HL-60 (cell line): ENCODE measurements at regions not wholly inside any gene's neighbourhood (a gene's known extent, or its start where the extent isn't known, plus 50 kb on each side); places are given as distances from the start of the nearest gene placed in this dataset.

Experiments used
- DNase-seq, 2 experiments: peaks; one replicate each; pipeline ENCODE4 v3.0.0-alpha.2; 2010 to 2020; ENCODE audit warnings: low read depth in 1 of 2, low spot score in 1 of 2
- H3K27ac ChIP-seq: fragments of 250-450 bp; sonication (Bioruptor Pico); replicated peaks from 2 replicates; pipeline ENCODE4 v1.5.1; 2020; ENCODE audit warnings: mild to moderate bottlenecking, moderate library complexity
- H3K27me3 ChIP-seq: fragments of 250-450 bp; sonication (Bioruptor Pico); 2 replicates; pipeline ENCODE4 v1.5.1; 2021; ENCODE audit warnings: mild to moderate bottlenecking, moderate library complexity; ENCODE audit not compliant: insufficient read depth, poor library complexity, severe bottlenecking
- H3K4me3 ChIP-seq: replicated peaks from 2 replicates; pipeline ENCODE4 v1.5.1; 2011; ENCODE audit warnings: mild to moderate bottlenecking, control low read depth, low read length; ENCODE audit not compliant: insufficient read depth
- GABPA ChIP-seq: IDR thresholded peaks from 2 replicates; pipeline ENCODE4 v1.6.1; 2012; ENCODE audit warnings: low read depth
- POLR2AphosphoS5 ChIP-seq: IDR thresholded peaks from 2 replicates; pipeline ENCODE4 v1.6.1; 2012; ENCODE audit warnings: low read depth
- SPI1 ChIP-seq: IDR thresholded peaks from 2 replicates; pipeline ENCODE4 v1.6.1; 2012; ENCODE audit warnings: low read depth, mild to moderate bottlenecking, borderline replicate concordance
- TF ChIP-seq, protein P1 (sequence below): IDR thresholded peaks from one replicate; pipeline ENCODE4 v1.5.1; 2011; ENCODE audit warnings: low read length, control low read depth, inconsistent platforms; ENCODE audit not compliant: insufficient read depth
- TF ChIP-seq, protein P2 (sequence below): IDR thresholded peaks from 2 replicates; pipeline ENCODE4 v1.6.1; 2012; ENCODE audit warnings: low read depth; ENCODE audit not compliant: insufficient replicate concordance

DNA sequence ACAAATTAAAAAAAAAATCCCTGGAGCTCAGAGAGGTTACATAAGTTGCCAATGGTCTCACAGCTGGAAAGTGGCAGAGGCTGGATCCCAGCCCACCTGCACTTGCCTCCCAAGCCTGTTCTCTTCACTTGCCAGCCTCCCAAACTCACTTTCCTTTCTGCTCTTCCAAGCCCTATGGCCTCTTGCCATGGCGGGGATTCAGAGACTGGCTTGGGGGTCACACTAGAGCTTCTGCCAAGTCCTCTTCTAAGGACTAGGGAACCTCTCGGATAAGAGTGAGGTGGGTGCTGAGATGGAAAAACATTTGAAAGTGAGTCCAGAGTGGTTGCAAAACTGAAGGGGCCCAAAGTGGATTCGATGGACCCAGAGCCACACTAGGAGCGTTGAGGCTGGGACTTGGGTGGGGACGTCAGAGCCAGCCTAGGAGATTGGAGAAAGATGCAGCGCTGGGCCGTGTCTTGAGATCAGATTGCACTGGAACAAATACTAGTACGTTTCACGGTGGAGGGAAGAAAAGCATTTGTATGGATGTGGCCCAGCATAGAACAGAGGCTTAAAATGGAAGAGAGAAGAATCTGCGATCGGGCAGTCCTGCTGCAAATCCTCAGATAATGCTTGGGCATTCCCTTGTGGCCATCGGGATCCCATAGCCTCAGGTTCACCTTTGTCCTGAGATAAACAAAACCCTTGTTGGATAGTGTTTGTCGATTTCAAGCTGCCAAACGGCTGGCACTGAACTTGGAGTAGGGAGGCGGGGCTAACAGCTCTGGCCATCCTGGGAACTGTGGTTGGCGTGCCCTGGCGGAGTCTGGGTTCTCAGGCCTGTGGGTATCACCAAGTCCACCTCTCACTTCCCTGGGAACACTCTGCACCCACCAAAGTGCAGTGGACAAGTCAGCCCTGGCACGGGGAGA lies 84.8 kb downstream of the ING1 start:
- Histone ChIP-seq H3K27me3 (peaks cover 6% of the 10 kb centered on the region), H3K4me3 (no peak overlapping the region), H3K27ac (no peak overlapping the region)
- no peak for DNase-seq
- no peak for TF ChIP-seq GABPA
- TF ChIP-seq, protein P1, sequence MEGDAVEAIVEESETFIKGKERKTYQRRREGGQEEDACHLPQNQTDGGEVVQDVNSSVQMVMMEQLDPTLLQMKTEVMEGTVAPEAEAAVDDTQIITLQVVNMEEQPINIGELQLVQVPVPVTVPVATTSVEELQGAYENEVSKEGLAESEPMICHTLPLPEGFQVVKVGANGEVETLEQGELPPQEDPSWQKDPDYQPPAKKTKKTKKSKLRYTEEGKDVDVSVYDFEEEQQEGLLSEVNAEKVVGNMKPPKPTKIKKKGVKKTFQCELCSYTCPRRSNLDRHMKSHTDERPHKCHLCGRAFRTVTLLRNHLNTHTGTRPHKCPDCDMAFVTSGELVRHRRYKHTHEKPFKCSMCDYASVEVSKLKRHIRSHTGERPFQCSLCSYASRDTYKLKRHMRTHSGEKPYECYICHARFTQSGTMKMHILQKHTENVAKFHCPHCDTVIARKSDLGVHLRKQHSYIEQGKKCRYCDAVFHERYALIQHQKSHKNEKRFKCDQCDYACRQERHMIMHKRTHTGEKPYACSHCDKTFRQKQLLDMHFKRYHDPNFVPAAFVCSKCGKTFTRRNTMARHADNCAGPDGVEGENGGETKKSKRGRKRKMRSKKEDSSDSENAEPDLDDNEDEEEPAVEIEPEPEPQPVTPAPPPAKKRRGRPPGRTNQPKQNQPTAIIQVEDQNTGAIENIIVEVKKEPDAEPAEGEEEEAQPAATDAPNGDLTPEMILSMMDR: no peak
- TF ChIP-seq SPI1: no peak
- no peak for TF ChIP-seq POLR2AphosphoS5
- TF ChIP-seq, protein P2, sequence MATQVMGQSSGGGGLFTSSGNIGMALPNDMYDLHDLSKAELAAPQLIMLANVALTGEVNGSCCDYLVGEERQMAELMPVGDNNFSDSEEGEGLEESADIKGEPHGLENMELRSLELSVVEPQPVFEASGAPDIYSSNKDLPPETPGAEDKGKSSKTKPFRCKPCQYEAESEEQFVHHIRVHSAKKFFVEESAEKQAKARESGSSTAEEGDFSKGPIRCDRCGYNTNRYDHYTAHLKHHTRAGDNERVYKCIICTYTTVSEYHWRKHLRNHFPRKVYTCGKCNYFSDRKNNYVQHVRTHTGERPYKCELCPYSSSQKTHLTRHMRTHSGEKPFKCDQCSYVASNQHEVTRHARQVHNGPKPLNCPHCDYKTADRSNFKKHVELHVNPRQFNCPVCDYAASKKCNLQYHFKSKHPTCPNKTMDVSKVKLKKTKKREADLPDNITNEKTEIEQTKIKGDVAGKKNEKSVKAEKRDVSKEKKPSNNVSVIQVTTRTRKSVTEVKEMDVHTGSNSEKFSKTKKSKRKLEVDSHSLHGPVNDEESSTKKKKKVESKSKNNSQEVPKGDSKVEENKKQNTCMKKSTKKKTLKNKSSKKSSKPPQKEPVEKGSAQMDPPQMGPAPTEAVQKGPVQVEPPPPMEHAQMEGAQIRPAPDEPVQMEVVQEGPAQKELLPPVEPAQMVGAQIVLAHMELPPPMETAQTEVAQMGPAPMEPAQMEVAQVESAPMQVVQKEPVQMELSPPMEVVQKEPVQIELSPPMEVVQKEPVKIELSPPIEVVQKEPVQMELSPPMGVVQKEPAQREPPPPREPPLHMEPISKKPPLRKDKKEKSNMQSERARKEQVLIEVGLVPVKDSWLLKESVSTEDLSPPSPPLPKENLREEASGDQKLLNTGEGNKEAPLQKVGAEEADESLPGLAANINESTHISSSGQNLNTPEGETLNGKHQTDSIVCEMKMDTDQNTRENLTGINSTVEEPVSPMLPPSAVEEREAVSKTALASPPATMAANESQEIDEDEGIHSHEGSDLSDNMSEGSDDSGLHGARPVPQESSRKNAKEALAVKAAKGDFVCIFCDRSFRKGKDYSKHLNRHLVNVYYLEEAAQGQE: no peak

DNA sequence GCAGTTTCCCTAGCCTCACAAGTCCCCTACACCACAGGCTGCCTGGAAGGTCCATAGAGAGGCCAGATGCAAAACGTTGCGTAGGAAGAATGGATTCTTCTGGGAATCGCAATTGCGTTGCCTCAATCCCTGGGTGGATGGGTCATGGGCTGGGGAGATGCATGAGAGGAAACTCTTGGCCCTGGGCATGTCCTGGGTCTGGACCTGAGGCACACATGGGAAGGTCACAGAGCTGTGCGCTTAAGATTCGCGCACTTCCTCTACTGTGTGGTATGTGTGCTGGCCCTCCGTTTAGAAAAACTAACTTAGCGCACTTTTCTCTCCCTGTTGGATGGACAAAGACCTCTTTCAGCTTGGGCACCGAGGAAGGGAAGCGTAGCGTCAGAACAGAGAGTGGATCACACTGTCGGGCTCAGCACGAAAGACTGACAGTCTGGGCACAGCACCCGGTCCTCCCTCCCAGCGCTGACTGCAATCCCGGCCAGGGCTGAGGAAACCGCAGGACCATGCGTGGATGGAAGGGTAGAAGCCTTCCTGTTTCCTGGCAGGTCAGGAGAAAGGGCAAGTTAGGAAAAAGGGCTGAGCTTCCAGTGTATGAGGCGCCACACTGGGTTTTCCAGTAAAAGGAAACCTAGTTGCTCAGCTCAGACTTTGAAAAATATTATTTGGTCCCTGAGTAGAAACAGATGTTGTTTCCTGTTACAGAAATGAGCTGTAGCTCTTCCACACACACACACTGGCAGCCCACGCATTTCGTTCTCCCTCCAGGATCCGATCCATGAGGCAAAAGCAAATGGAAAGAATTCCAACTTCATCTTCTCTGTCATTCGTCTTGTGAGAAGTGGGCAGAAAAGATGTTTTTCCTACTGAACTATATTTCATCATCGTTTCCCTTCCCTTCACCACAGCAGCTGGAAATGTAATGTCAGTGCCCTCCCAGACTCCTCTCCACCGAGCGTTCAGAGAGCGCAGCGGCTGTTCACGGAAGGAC lies 86.0 kb downstream of the ING1 start:
- TF ChIP-seq POLR2AphosphoS5 (no peak), SPI1 (peak; percentile 67; the same call in 1 of the 2 replicates)
- Histone ChIP-seq H3K27ac (no peak overlapping the region), H3K27me3 (peaks cover 6% of the 10 kb centered on the region), H3K4me3 (peak overlapping the region; percentile 12; the same call in 1 of the 2 replicates)
- DNase-seq: peak in 1 of 2 experiments; percentile 27

DNA sequence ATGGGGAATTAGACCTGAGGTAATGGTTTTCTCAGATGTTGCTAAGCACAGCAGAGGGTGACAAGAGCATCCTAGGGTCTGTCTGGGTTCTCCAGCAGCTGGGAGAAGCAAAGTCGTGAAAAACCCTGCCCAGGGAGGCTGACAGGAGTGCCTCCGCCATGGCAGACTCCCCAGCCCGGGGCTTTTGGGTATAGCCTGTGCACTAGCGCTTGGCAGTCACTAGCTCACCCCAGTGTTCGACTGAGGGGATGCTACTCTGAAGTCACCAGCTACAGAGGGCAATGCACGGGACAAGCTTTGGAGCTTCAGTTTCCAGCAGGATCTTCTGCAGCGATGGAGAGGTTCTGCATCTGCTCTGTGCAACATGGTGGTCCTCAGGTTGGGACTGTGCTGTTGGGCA lies 87.5 kb downstream of the ING1 start:
- TF ChIP-seq, protein P2: no peak
- TF ChIP-seq GABPA: no peak
- no peak for TF ChIP-seq POLR2AphosphoS5
- TF ChIP-seq SPI1: no peak
- TF ChIP-seq, protein P1: no peak
- no peak for DNase-seq
- H3K27ac ChIP-seq: no peak overlapping the region
- H3K4me3 ChIP-seq: no peak overlapping the region
- H3K27me3 ChIP-seq: peaks cover 6% of the 10 kb centered on the region

DNA sequence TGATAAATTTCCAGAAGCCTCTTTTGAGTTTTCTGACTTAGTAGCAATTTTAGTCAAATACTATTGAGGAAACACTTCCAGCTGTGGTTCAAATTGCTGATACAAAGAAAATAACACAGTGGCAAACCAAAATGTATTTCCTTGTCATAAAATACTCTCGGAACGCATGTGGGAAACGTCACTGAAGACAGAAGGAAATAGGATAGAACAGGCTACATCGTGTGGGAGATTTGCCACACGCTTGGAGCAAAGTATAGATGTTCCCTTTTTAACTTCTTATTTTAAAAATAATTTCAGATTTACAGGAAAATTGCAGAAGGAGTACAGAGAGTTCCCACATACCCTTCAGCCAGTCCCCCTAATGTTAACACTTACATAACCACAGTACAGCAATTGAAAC lies 88.8 kb downstream of the ING1 start:
- Histone ChIP-seq H3K27ac (no peak overlapping the region), H3K4me3 (no peak overlapping the region), H3K27me3 (peaks cover 6% of the 10 kb centered on the region)
- no peak for TF ChIP-seq POLR2AphosphoS5
- DNase-seq: no peak
